PC-9 (cell line): ENCODE measurements at regions not wholly inside any gene's neighbourhood (a gene's known extent, or its start where the extent isn't known, plus 50 kb on each side); places are given as distances from the start of the nearest gene placed in this dataset.
"Not testable (repeated sequence)": the region's sequence is repeated elsewhere in the genome, so short reads cannot be mapped to it uniquely, and the experiment has no call there.

ENCODE experiments used
- BruUV-seq: library from RNA; stranded (reverse); fragments of 400-500 nt; replicated peaks from 2 replicates; lab custom pipeline; 2021; lab: Mats Ljungman, UMichigan
- CTCF ChIA-PET: fragments of 300-600 bp; sonication (Branson Sonifier 250); formaldehyde crosslinking; loops from one replicate; lab custom pipeline; 2022; ENCODE audit warnings: antibody characterized with exemption; lab: Charles Lee
- POLR2A ChIA-PET: fragments of 300-600 bp; sonication (Branson Sonifier 250); formaldehyde crosslinking; loops from one replicate; lab custom pipeline; 2022; ENCODE audit warnings: antibody characterized with exemption; ENCODE audit not compliant: unreplicated experiment; lab: Charles Lee
- DNase-seq, 2 experiments: peaks; one replicate each; pipeline versions ENCODE4 v3.0.0 to v3.0.0-alpha.2; 2015 to 2022; ENCODE audit warnings: mixed read lengths in 1 of 2
- H2AFZ ChIP-seq: fragments of 200-600 bp; sonication (generic); 2 replicates; pipeline ENCODE4 v1.8.1; 2017; ENCODE audit warnings: antibody characterized with exemption
- H3F3A ChIP-seq: fragments of 200-600 bp; sonication (generic); 2 replicates; pipeline ENCODE4 v1.8.1; 2017; ENCODE audit warnings: antibody characterized with exemption, mild to moderate bottlenecking, low read depth; ENCODE audit not compliant: insufficient read depth
- H3K27ac ChIP-seq: fragments of 200-600 bp; sonication (generic); 2 replicates; pipeline ENCODE4 v1.6.1; 2016; ENCODE audit warnings: mixed run types
- H3K27me3 ChIP-seq: fragments of 200-600 bp; sonication (generic); 2 replicates; pipeline ENCODE4 v1.6.1; 2016; ENCODE audit warnings: low read depth, mixed run types; ENCODE audit not compliant: insufficient read depth
- H3K36me3 ChIP-seq: fragments of 200-600 bp; sonication (generic); 2 replicates; pipeline ENCODE4 v1.6.1; 2016; ENCODE audit warnings: low read depth, mixed run types
- H3K4me1 ChIP-seq: fragments of 200-600 bp; sonication (generic); replicated peaks from 2 replicates; pipeline ENCODE4 v1.6.1; 2016; ENCODE audit warnings: mixed run types; ENCODE audit not compliant: insufficient read depth
- H3K4me2 ChIP-seq: fragments of 200-600 bp; sonication (generic); 2 replicates; pipeline ENCODE4 v1.6.1; 2017; ENCODE audit warnings: mixed run types
- H3K4me3 ChIP-seq: fragments of 200-600 bp; sonication (generic); 2 replicates; pipeline ENCODE4 v1.6.1; 2016; ENCODE audit warnings: mixed run types
- H3K79me2 ChIP-seq: fragments of 200-600 bp; sonication (generic); 2 replicates; pipeline ENCODE4 v1.6.1; 2017; ENCODE audit warnings: low read depth, mixed run types
- H3K9me2 ChIP-seq: fragments of 200-600 bp; sonication (generic); 2 replicates; pipeline ENCODE4 v1.8.1; 2017; ENCODE audit warnings: mild to moderate bottlenecking; ENCODE audit not compliant: insufficient read depth
- H3K9me3 ChIP-seq: fragments of 200-600 bp; sonication (generic); 2 replicates; pipeline ENCODE4 v1.8.1; 2016; ENCODE audit warnings: low read depth; ENCODE audit not compliant: insufficient read depth
- H4K20me1 ChIP-seq: fragments of 200-600 bp; sonication (generic); 2 replicates; pipeline ENCODE4 v1.8.1; 2017; ENCODE audit not compliant: insufficient read depth
- EZH2 ChIP-seq: fragments of 200-600 bp; sonication (generic); IDR thresholded peaks from 2 replicates; pipeline ENCODE4 v1.8.0; 2017; ENCODE audit warnings: antibody characterized with exemption, low read depth
- intact Hi-C: fragments of 100-400 bp; cut with micrococcal nuclease; formaldehyde crosslinking; loops from one replicate; pipeline ENCODE4 v1.10.0; 2022; ENCODE audit not compliant: unreplicated experiment
- TF ChIP-seq, protein P1 (sequence below): fragments of 200-600 bp; sonication (generic); conservative IDR thresholded peaks from 2 replicates; pipeline ENCODE4 v1.6.1; 2017; ENCODE audit warnings: mixed run types, antibody characterized with exemption, mild to moderate bottlenecking, moderate library complexity

- Histone ChIP-seq H2AFZ (no peak overlapping the region), H3K36me3 (0 out of 2 replicates have a peak, but pooled peaks cover 13% of the 10 kb centered on the region), H3K4me2 (no peak overlapping the region), H4K20me1 (peaks cover 38% of the 10 kb centered on the region), H3K27me3 (no peaks in the 10 kb centered on the region), H3K9me2 (no peaks in the 10 kb centered on the region), H3K4me3 (no peak overlapping the region), H3K27ac (no peak overlapping the region), H3K4me1 (no peaks in the 10 kb centered on the region), H3K79me2 (peaks cover 35% of the 10 kb centered on the region), H3K9me3 (no peaks in the 10 kb centered on the region), H3F3A (peaks cover 42% of the 10 kb centered on the region)
- intact Hi-C loops, result no loop called here
- POLR2A ChIA-PET, result interaction anchor here (0.6 kb wide), 1 partner anchor 570 kb away, joined by 3 read pairs; no protein-coding TSS in a partner anchor
- TF ChIP-seq, protein P1, sequence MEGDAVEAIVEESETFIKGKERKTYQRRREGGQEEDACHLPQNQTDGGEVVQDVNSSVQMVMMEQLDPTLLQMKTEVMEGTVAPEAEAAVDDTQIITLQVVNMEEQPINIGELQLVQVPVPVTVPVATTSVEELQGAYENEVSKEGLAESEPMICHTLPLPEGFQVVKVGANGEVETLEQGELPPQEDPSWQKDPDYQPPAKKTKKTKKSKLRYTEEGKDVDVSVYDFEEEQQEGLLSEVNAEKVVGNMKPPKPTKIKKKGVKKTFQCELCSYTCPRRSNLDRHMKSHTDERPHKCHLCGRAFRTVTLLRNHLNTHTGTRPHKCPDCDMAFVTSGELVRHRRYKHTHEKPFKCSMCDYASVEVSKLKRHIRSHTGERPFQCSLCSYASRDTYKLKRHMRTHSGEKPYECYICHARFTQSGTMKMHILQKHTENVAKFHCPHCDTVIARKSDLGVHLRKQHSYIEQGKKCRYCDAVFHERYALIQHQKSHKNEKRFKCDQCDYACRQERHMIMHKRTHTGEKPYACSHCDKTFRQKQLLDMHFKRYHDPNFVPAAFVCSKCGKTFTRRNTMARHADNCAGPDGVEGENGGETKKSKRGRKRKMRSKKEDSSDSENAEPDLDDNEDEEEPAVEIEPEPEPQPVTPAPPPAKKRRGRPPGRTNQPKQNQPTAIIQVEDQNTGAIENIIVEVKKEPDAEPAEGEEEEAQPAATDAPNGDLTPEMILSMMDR, result no peak
- no peak for TF ChIP-seq EZH2
- no TSS peak for BruUV-seq
- CTCF ChIA-PET, result interaction anchor here (0.7 kb wide), 1 partner anchor 371 kb away, joined by 3 read pairs; the partner anchor contains the start of gene PCAT7
- DNase-seq, result no peak
These were observed 75.7 kb upstream of the ZNF169 start for GRCh38 chr9:94183240-94183999.

DNA sequence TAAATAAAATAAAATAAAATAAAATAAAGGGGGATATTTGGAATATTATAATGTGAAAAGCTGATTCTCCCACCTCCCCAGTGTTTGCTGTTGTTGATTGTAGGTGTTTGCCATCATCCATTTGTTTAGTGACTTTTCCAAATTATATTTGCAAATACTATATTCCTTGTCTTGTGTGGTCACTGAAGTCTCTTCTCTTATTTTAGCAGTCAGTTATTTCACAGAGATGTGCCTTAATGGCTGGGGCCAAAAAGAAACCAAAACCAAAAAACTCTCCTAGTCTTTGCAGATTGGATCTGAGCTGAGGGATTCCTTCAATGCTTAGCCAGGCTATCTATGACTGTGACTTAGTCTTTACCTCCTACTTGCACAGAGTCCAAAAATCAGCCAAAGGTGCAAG, 70.9 kb upstream of the ZNF169 start:
- H3K79me2 ChIP-seq, result 0 out of 2 replicates have a peak, but pooled peaks cover 4% of the 10 kb centered on the region
- no peak overlapping the region for H3K4me3 ChIP-seq
- no peaks in the 10 kb centered on the region for H3K27me3 ChIP-seq
- H4K20me1 ChIP-seq, result no peaks in the 10 kb centered on the region
- no peak for DNase-seq
- no peak overlapping the region for H3K27ac ChIP-seq
- no peaks in the 10 kb centered on the region for H3K9me3 ChIP-seq
- no peak overlapping the region for H2AFZ ChIP-seq
- BruUV-seq, result no TSS peak
- TF ChIP-seq, protein P1, result no peak
- TF ChIP-seq EZH2, result no peak
- no peaks in the 10 kb centered on the region for H3K4me1 ChIP-seq
- no peaks in the 10 kb centered on the region for H3K9me2 ChIP-seq
- ChIA-PET POLR2A (no interaction called here), CTCF (no interaction called here)
- H3F3A ChIP-seq, result peaks cover 2% of the 10 kb centered on the region
- H3K4me2 ChIP-seq, result no peak overlapping the region
- 0 out of 2 replicates have a peak, but pooled peaks cover 6% of the 10 kb centered on the region for H3K36me3 ChIP-seq
- intact Hi-C loops, result no loop called here

DNA sequence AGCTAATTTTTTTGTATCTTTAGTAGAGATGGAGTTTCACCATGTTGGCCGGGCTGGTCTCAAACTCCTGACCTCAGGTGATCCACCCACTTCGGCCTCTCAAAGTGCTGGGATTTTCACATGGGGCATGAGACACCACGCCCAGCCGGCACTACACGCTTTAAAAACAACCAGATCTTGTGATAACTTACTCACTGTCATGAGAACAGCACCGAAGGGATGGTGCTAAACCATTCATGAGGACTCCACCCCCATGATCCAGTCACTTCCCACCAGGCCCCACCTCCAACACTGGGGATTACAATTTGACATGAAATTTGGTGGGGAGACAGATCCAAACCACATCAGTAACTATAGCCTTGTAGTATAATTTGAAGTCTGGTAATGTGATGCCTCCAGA, 67.4 kb upstream of the ZNF169 start:
- H3K9me2 ChIP-seq, DNase-seq, H4K20me1 ChIP-seq, H3F3A ChIP-seq, POLR2A ChIA-PET, H3K27ac ChIP-seq, H3K9me3 ChIP-seq, BruUV-seq, H2AFZ ChIP-seq, CTCF ChIA-PET, H3K27me3 ChIP-seq, H3K36me3 ChIP-seq, H3K4me1 ChIP-seq, H3K79me2 ChIP-seq, H3K4me2 ChIP-seq, intact Hi-C loops, H3K4me3 ChIP-seq: not testable (repeated sequence)
